Mammary epithelial cell (primary cell): ENCODE measurements at regions not wholly inside any gene's neighbourhood (a gene's known extent, or its start where the extent isn't known, plus 50 kb on each side); places are given as distances from the start of the nearest gene placed in this dataset.

Experiments
- EZH2 ChIP-seq: IDR thresholded peaks from 2 replicates; pipeline ENCODE4 v1.6.1; 2012; ENCODE audit warnings: low read length, inconsistent platforms, borderline replicate concordance
- TF ChIP-seq, protein P1 (sequence below), 2 donors: IDR thresholded peaks in 1 of 2; conservative IDR thresholded peaks in 1 of 2; 2 replicates each; pipeline ENCODE4 v1.5.1; 2011 to 2012; ENCODE audit warnings: inconsistent platforms in 2 of 2, low read length in 2 of 2, mild to moderate bottlenecking in 2 of 2, control low read depth in 1 of 2, low read depth in 1 of 2; ENCODE audit not compliant: insufficient read depth in 1 of 2; ENCODE audit errors: extremely low read depth in 1 of 2

- TF ChIP-seq, protein P1, sequence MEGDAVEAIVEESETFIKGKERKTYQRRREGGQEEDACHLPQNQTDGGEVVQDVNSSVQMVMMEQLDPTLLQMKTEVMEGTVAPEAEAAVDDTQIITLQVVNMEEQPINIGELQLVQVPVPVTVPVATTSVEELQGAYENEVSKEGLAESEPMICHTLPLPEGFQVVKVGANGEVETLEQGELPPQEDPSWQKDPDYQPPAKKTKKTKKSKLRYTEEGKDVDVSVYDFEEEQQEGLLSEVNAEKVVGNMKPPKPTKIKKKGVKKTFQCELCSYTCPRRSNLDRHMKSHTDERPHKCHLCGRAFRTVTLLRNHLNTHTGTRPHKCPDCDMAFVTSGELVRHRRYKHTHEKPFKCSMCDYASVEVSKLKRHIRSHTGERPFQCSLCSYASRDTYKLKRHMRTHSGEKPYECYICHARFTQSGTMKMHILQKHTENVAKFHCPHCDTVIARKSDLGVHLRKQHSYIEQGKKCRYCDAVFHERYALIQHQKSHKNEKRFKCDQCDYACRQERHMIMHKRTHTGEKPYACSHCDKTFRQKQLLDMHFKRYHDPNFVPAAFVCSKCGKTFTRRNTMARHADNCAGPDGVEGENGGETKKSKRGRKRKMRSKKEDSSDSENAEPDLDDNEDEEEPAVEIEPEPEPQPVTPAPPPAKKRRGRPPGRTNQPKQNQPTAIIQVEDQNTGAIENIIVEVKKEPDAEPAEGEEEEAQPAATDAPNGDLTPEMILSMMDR (conservative IDR thresholded peaks at IDR 0.05 in 1 of 2, IDR thresholded peaks at IDR 0.05 in 1 of 2; ENCODE audit: extremely low read depth in 1 of 2, insufficient read depth in 1 of 2, low read depth in 1 of 2, low read length in 2 of 2): no peak
- TF ChIP-seq EZH2: no peak
Observed at GRCh38 chr13:82719987-82720386, 1162.3 kb downstream of the SLITRK1 start.
